GM21717 (cell line): ENCODE measurements at regions not wholly inside any gene's neighbourhood (a gene's known extent, or its start where the extent isn't known, plus 50 kb on each side); places are given as distances from the start of the nearest gene placed in this dataset.
A peak's percentile ranks its signal among the peaks of the same experiment; 100 is the strongest.

Experiments
- ATAC-seq: cut with Tn5 transposase; IDR thresholded peaks from one replicate; pipeline ENCODE4 v1.9.1; 2021; ENCODE audit warnings: mild to moderate bottlenecking, moderate library complexity; ENCODE audit not compliant: unreplicated experiment

- no peak for ATAC-seq
Measured at GRCh38 chr11:43574949-43575912, 105.3 kb upstream of the HSD17B12 start.

GRCh38 chr11:43575913-43576310 is 104.6 kb upstream of the HSD17B12 start:
- no peak for ATAC-seq

GRCh38 chr11:43576320-43576802 is 104.2 kb upstream of the HSD17B12 start:
- ATAC-seq: no peak

GRCh38 chr11:43576803-43577521 is 103.6 kb upstream of the HSD17B12 start:
- no peak for ATAC-seq

- ATAC-seq: no peak
Measured at GRCh38 chr11:43577566-43578264, 102.8 kb upstream of the HSD17B12 start.

- no peak for ATAC-seq
Measured at GRCh38 chr11:43578346-43579170, 102.0 kb upstream of the HSD17B12 start.

GRCh38 chr11:43579171-43579918 is 101.2 kb upstream of the HSD17B12 start:
- peak; percentile 49 for ATAC-seq

GRCh38 chr11:43579919-43580276 is 100.6 kb upstream of the HSD17B12 start:
- no peak for ATAC-seq

- no peak for ATAC-seq
Measured at GRCh38 chr11:43580735-43581369, 99.7 kb upstream of the HSD17B12 start.

- no peak for ATAC-seq
Measured at GRCh38 chr11:43581370-43582023, 99.0 kb upstream of the HSD17B12 start.

GRCh38 chr11:43582024-43582862 is 98.3 kb upstream of the HSD17B12 start:
- no peak for ATAC-seq

- ATAC-seq: no peak
Measured at GRCh38 chr11:43582863-43583462, 97.6 kb upstream of the HSD17B12 start.

GRCh38 chr11:43583548-43583947 is 97.0 kb upstream of the HSD17B12 start:
- no peak for ATAC-seq

GRCh38 chr11:43585877-43586608 is 94.5 kb upstream of the HSD17B12 start:
- no peak for ATAC-seq

GRCh38 chr11:43589601-43590250 is 90.8 kb upstream of the HSD17B12 start:
- ATAC-seq: no peak

GRCh38 chr11:43601511-43601910 is 79.0 kb upstream of the HSD17B12 start:
- ATAC-seq: no peak
